HG03159 (cell line): ENCODE measurements at regions not wholly inside any gene's neighbourhood (a gene's known extent, or its start where the extent isn't known, plus 50 kb on each side); places are given as distances from the start of the nearest gene placed in this dataset.
"Not testable (repeated sequence)": the region's sequence is repeated elsewhere in the genome, so short reads cannot be mapped to it uniquely, and the experiment has no call there.

Experiments used
- ATAC-seq: cut with Tn5 transposase; IDR thresholded peaks from one replicate; pipeline ENCODE4 v1.9.1; 2021; ENCODE audit warnings: mild to moderate bottlenecking, moderate library complexity; ENCODE audit not compliant: unreplicated experiment

DNA sequence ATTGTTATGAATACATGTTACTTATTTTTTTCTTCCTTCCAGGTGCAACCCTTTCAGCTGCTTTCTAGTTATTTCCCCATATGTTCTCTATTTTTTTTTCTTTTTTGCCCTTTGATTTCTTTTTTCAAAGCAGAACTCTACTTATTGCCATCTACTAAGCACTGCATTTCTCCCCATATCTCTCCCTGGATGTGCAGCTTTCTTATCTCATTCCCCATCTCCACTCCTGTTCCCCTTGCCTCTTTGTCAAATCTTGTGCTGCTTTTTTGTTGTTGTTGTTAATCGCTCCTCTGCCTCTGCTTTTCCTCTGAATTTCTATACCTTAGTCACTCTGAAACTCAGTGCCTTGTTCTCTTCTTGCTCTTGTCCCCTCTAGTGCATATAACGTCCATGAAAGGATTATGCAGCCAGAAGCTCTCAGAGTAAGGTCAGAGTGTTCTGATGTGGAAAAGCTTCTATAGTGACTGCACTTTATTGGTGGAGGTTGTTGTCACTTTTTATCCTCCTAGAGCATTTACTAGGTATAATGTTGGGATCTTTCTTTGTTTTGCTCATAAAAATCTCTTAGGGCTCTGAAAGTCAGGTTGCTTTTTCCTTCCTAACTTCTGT lies 51.1 kb upstream of the JADE1 start:
- ATAC-seq: no peak

DNA sequence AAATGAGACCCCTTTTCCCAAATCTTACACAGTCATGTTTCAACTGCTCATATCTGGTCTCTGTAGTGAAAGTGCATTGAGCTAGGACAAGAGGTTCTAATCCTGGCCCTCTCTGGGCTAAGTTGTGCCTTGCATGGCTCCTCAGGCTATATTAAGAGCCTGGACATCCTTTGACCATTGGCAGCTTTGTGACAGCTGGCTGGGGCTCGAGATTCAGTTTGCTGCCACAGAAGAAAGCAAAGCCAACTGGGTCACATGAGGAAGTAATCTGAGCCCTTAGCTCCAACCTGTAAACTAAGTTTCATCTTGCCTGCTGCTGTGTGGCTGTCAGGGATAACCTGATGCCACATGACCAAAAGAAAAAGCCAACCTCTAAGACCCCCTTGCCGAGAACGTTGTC lies 51.8 kb upstream of the JADE1 start:
- no peak for ATAC-seq

- ATAC-seq: no peak
Measured at GRCh38 chr4:128751354-128751753, 58.1 kb upstream of the JADE1 start.

DNA sequence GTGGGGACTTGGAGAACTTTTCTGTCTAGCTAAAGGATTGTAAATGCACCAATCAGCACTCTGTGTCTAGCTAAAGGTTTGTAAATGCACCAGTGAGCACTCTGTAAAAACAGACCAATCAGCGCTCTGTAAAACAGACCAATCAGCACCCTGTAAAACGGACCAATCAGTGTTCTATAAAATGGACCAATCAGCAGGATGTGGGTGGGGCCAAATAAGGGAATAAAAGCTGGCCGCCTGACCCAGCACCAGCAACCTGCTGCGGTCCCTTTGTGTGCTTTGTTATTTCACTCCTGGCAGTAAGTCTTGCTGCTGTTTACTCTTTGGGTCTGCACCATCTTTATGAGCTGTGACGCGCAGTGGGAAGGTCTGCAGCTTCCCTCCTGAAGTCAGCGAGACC lies 67.8 kb upstream of the JADE1 start:
- ATAC-seq: not testable (repeated sequence)

DNA sequence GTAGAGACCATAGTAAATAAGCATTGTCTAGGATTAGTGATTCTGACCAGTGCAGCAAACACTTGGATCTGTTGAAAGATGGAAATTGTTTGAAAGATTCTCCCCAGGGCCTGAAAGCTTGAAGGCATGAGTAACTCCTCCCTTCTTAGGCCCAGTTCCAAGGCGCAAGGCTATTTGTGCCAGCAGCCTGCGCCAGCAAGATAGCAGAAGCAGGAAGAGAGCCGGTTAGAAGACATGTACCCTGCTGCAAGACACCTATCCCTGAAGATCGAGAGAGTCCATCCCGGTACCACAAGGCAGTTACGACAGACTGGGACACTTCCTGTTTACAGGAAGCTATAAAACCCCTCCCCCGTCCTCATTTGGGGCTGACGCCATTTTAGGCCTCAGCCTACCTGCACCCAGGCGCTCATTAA lies 72.4 kb upstream of the JADE1 start:
- ATAC-seq: no peak

- ATAC-seq: no peak
Measured at GRCh38 chr4:128735714-128736113, 73.8 kb upstream of the JADE1 start.

DNA sequence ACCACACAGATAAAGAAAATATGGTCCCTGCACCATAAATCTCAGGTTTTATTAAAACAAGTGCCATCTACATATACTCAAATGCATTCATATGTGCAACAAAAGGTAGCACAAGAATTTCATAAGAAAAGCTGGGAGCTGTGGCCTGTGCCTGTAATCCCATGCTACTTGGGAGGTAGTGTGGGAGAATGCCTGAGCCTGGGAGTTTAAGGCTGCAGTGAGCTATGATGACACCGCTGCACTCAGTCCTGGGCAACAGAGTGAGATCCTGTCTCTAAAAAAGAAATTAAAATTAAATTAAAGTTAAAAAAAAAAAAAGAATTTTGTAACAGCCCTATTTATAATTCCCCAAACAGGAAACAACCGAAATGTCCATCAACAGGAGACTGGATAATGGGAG lies 81.3 kb upstream of the JADE1 start:
- no peak for ATAC-seq

DNA sequence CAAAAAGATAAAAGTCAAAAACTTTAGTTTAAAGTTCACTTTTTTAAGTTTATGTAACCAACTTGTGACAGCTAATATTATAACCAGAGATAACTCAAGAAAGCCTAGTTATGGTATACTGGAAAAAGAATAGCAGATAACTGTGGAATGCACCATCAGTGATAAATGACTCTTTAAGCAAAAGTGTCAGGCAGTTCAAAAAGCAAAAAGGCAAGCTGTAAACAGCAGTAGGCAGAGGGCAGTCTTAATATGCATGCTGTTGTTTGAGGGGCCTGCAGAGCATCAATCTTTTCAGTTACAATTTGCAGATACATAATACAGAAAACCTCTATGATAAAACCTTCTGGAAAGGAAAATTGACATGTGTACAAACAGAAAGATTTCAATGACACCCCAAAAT lies 81.8 kb upstream of the JADE1 start:
- ATAC-seq: no peak

DNA sequence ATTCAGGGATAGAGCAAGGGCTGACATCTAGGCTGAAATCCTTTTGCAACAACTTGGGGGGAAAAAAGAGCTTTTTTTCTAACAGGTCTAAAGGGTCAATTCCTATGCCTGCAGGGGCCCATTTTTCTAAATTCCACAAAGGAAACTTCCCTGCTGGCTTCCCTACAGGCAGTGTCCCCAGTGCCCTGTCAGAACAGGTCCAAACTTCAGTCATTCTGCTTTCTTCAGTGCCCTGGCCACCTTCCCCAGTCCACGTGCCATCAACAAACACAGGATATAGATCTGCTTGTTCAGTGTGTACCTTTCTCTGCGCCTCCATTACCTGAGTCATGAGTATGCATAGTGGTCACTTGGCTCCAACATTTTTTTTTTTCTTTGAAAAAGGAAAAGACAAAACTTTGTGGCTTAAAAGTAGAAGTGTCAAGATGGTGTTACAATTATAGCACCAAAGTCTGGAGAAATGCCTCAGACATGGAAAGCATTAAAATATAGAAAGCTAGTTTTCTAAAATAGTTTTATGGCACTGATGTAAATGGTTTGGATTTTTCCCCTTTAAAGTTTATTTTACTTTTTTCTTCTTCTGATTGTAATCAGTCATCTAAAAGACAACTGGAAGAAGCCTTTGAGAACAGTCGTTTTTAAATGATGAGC lies 84.0 kb upstream of the JADE1 start:
- no peak for ATAC-seq

DNA sequence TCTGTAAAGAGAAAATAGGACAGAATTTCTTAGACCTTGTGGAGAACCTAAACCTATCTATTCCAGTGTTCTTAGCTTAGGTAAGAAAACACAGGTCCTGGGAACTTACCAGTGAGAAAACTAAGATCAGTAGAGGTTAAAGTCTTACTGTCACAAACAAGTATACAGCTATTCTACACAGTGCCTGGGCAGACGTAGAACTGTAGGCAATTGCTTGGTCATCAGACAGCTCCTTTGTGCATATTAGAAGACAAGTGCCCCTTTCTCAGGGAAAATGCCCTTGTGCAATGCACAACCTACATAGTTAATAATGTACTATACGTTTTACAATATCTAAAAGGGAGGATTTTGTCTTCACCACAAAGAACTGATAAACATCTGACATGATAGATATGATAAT lies 86.6 kb upstream of the JADE1 start:
- ATAC-seq: no peak

DNA sequence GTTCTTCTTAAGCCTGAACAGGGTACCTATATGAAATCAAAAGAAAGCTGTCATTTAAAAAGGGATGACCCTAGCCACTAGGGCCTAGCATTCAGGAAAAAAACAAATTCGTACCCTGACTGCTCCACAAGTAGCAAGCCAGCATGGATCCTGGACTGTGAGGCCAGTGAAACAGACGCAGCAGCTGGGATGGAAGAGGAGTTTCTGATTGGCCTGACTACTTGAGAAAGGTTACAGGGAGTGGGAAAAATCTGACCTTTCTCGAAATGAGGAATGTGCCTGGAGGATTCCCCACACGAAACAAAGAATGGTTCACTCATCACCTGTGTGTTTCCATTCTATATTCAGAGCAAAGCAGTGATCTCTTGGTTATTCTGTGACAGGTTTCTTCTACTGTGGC lies 87.6 kb upstream of the JADE1 start:
- no peak for ATAC-seq

DNA sequence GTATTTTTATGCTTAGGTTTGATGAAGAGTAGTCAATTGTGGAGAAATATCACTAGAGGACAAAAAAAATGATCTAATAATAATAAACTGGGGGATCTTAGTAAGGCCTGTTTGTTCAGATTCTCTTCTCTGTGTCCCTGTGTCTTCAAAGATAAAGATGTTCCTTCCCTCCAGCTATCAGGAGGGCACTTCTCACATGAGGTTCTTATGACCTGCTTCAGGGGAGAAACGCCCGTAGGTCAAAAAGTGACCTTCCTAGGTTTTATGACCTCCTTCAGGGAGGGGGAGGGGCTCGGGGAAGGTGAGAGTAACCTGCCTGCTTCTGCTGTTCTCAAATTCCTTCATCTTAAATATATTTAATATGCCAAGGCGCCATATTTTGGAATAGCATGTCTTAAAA lies 89.2 kb upstream of the JADE1 start:
- no peak for ATAC-seq

- ATAC-seq: no peak
Measured at GRCh38 chr4:128718768-128719167, 90.7 kb upstream of the JADE1 start.

- no peak for ATAC-seq
Measured at GRCh38 chr4:128716338-128716737, 93.2 kb upstream of the JADE1 start.

GRCh38 chr4:128715616-128716015 lies 93.9 kb upstream of the JADE1 start:
- ATAC-seq: no peak

- no peak for ATAC-seq
Measured at GRCh38 chr4:128711361-128711760, 98.1 kb upstream of the JADE1 start.

- ATAC-seq: no peak
Measured at GRCh38 chr4:128709268-128709667, 100.2 kb upstream of the JADE1 start.

GRCh38 chr4:128707864-128708263 lies 101.6 kb upstream of the JADE1 start:
- no peak for ATAC-seq

GRCh38 chr4:128703948-128704347 lies 105.6 kb upstream of the JADE1 start:
- no peak for ATAC-seq

DNA sequence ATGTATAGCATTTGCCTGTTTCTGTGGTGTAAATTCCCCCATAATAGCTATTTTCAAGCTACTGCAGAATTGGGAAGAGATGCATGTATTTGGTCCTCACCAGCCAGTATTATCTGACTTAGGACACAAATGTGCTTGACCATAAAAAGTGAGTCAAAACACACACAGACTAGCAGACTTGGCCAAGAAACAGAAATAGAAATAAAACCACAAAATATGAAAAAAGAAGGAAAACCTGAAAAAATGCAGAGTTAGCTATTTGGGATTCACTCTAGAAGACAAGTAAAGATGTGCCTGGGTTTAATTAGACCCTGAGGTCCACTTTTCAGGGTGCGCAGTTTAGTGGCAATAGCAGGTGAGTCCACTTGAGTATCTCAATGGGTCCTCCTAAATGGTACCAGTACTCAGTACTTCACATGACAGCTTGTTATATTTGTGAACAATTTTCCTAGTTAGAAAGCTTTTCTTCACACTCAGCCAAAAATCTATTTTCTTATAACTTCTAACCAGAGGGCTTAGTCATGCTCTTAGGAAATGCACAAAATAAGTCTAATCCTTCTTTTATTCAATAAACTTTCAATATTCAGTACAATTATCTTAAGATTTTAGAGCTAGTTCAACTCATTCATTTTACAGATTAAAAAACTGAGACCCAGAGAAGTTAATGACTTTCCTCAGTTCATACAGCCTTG lies 108.7 kb upstream of the JADE1 start:
- ATAC-seq: no peak

GRCh38 chr4:128698386-128698785 lies 111.1 kb upstream of the JADE1 start:
- ATAC-seq: no peak

DNA sequence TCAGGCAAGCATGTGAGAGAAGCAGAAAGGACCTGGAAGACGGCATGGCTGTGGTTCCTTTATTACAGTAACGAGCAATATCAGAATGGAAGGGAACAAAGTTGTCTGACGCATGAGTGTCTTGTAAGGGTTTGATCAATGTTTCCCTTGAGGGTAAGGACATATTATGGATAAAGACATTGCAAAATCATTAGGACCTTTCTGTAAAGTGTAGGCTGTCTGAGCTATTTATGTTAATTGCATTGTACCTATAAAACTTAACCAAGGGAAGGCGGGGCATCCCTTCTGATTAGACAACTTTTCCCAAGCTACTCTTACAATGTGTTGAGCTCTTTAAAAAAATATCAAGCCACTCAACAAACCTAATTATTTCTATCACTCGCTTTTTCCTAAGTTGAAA lies 112.2 kb upstream of the JADE1 start:
- no peak for ATAC-seq
